GM12873 (cell line): ENCODE measurements at regions not wholly inside any gene's neighbourhood (a gene's known extent, or its start where the extent isn't known, plus 50 kb on each side); places are given as distances from the start of the nearest gene placed in this dataset.
A peak's percentile ranks its signal among the peaks of the same experiment; 100 is the strongest.

Experiments
- CTCF ChIP-seq: IDR thresholded peaks from 2 replicates; pipeline ENCODE4 v1.5.1; 2012; ENCODE audit warnings: low read depth, mild to moderate bottlenecking, moderate library complexity, low read length, control low read depth; ENCODE audit not compliant: insufficient read depth; ENCODE audit errors: missing control alignments

- no peak for TF ChIP-seq CTCF
Measured at GRCh38 chr7:109437957-109438356, 868.3 kb downstream of the DNAJB9 start.

- TF ChIP-seq CTCF, result no peak
Measured at GRCh38 chr7:109449760-109450159, 880.1 kb downstream of the DNAJB9 start.

GRCh38 chr7:109456116-109456515 is 886.4 kb downstream of the DNAJB9 start:
- peak; percentile 17 for TF ChIP-seq CTCF

- no peak for TF ChIP-seq CTCF
Measured at GRCh38 chr7:109460296-109460695, 890.6 kb downstream of the DNAJB9 start.

GRCh38 chr7:109462171-109462570 is 892.5 kb downstream of the DNAJB9 start:
- TF ChIP-seq CTCF, result no peak

GRCh38 chr7:109473172-109473571 is 903.5 kb downstream of the DNAJB9 start:
- TF ChIP-seq CTCF, result no peak

- TF ChIP-seq CTCF, result no peak
Measured at GRCh38 chr7:109476409-109476808, 906.7 kb downstream of the DNAJB9 start.
